ENCODE measurements at regions not wholly inside any gene's neighbourhood (a gene's known extent, or its start where the extent isn't known, plus 50 kb on each side); places are given as distances from the start of the nearest gene placed in this dataset.

DNA sequence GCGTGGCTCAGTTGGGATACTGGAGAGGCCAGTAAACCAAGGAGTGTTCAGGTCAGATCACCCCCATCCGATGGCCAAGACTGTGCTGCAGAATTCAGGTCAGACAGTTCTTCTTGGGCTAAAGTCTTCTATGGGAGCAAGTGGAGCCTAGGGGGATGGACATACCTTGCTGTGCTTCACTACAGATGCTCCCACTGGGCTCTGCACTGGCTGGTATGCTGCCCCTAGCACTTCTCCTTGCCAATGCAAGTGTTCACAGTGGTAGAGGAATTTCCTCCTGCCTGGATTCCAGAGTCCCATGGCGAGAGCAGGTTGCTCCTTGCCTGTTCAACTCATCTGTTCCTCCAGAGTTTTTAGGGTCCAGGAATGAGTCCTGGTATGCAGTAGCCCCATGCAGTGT lies 134.2 kb upstream of the EDIL3 start:
- TF ChIP-seq SUZ12 (IDR thresholded peaks at IDR 0.05; ENCODE audit: extremely low read depth, insufficient read depth, insufficient read length) (no peak), YY1 (IDR thresholded peaks at IDR 0.05; ENCODE audit: insufficient read depth, insufficient read length) (no peak)
